ENCODE measurements at regions not wholly inside any gene's neighbourhood (a gene's known extent, or its start where the extent isn't known, plus 50 kb on each side); places are given as distances from the start of the nearest gene placed in this dataset.
"Not testable (repeated sequence)": the region's sequence is repeated elsewhere in the genome, so short reads cannot be mapped to it uniquely, and the experiment has no call there.

GRCh38 chr1:100657876-100658715 lies 61.4 kb upstream of the VCAM1 start:
- TF ChIP-seq GATA1 (IDR thresholded peaks at IDR 0.05; ENCODE audit: low read depth, low read length) = no peak
- no peak for TF ChIP-seq POLR2A (IDR thresholded peaks at IDR 0.05; ENCODE audit: low read length)
- DNase-seq = no peak

GRCh38 chr1:100658716-100659026 lies 60.9 kb upstream of the VCAM1 start:
- TF ChIP-seq GATA1 (IDR thresholded peaks at IDR 0.05; ENCODE audit: low read depth, low read length) (no peak), POLR2A (IDR thresholded peaks at IDR 0.05; ENCODE audit: low read length) (no peak)
- DNase-seq = no peak

GRCh38 chr1:100661176-100661575 lies 58.4 kb upstream of the VCAM1 start:
- no peak for DNase-seq
- no peak for TF ChIP-seq GATA1 (IDR thresholded peaks at IDR 0.05; ENCODE audit: low read depth, low read length)
- TF ChIP-seq POLR2A (IDR thresholded peaks at IDR 0.05; ENCODE audit: low read length) = no peak

- not testable (repeated sequence) for DNase-seq
Observed at GRCh38 chr1:100668494-100668893, 51.0 kb upstream of the VCAM1 start.

Measured in erythroblast (primary cell).